ENCODE measurements at regions not wholly inside any gene's neighbourhood (a gene's known extent, or its start where the extent isn't known, plus 50 kb on each side); places are given as distances from the start of the nearest gene placed in this dataset. TPM values are rescaled to one million over a fixed set of nuclear protein-coding genes. Genes with fewer than 3 reads are reported as not detected.

Small RNAs in the stretch of these regions (small RNA-seq; reads per million reads assigned to genes)
- not detected for gene MIR548AE1 (ENCODE audit: insufficient read depth)

Data from mesendoderm (in vitro differentiated cells).